Fibroblast of lung (primary cell): ENCODE measurements at regions not wholly inside any gene's neighbourhood (a gene's known extent, or its start where the extent isn't known, plus 50 kb on each side); places are given as distances from the start of the nearest gene placed in this dataset.

Experiments
- EZH2 ChIP-seq: IDR thresholded peaks from 2 replicates; pipeline ENCODE4 v1.5.1; 2012; ENCODE audit warnings: low read length, control low read depth, mild to moderate bottlenecking; ENCODE audit errors: missing control alignments
- TF ChIP-seq, protein P1 (sequence below), 2 donors: IDR thresholded peaks in 1 of 2; conservative IDR thresholded peaks in 1 of 2; 1 replicate in 1 of 2; 2 replicates in 1 of 2; pipeline ENCODE4 v1.5.1; 2011 to 2012; ENCODE audit warnings: low read length in 2 of 2, control low read depth in 1 of 2, inconsistent platforms in 1 of 2, low read depth in 1 of 2, mild to moderate bottlenecking in 1 of 2

DNA sequence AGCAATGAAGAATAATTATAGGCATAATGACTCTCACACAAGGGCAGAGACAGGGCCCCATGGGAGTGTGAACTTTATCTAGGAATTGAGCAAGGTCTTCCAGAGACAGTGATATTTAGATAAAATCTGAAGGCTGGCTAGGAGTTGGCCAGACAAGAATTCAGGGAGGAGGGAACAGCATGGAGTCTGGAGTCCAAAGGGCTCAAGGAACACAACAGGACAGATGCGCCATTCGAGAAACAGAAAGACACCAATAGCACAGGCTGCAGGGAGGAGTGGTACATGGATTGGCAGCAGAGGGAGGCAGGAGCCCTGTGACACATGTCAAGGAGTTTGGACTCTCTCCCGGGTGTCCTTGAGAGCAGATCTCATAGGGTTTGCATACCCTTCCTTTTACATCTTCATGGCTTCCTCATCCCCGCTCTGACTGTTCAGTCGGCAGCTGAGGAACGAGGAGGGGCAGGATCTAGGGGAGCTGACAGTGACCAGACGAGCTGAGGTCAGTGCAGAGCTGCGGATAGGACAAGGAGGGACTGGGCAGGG is 64.0 kb upstream of the XPA start:
- TF ChIP-seq, protein P1, sequence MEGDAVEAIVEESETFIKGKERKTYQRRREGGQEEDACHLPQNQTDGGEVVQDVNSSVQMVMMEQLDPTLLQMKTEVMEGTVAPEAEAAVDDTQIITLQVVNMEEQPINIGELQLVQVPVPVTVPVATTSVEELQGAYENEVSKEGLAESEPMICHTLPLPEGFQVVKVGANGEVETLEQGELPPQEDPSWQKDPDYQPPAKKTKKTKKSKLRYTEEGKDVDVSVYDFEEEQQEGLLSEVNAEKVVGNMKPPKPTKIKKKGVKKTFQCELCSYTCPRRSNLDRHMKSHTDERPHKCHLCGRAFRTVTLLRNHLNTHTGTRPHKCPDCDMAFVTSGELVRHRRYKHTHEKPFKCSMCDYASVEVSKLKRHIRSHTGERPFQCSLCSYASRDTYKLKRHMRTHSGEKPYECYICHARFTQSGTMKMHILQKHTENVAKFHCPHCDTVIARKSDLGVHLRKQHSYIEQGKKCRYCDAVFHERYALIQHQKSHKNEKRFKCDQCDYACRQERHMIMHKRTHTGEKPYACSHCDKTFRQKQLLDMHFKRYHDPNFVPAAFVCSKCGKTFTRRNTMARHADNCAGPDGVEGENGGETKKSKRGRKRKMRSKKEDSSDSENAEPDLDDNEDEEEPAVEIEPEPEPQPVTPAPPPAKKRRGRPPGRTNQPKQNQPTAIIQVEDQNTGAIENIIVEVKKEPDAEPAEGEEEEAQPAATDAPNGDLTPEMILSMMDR (conservative IDR thresholded peaks at IDR 0.05 in 1 of 2, IDR thresholded peaks at IDR 0.05 in 1 of 2; ENCODE audit: low read depth in 1 of 2, low read length in 2 of 2), result no peak
- TF ChIP-seq EZH2, result no peak
